HEK293 (cell line): ENCODE measurements at regions not wholly inside any gene's neighbourhood (a gene's known extent, or its start where the extent isn't known, plus 50 kb on each side); places are given as distances from the start of the nearest gene placed in this dataset.

Experiments
- CTCF ChIA-PET: fragments of 350-600 bp; formaldehyde crosslinking; extraction: SDS; loops from one replicate; lab custom pipeline; 2021; ENCODE audit warnings: antibody characterized with exemption; lab: Yijun Ruan, JAX
- POLR2A ChIA-PET: fragments of 300-600 bp; formaldehyde crosslinking; extraction: SDS; loops from one replicate; lab custom pipeline; 2020; ENCODE audit warnings: antibody characterized with exemption, inconsistent platforms; lab: Yijun Ruan, JAX
- H3K27ac ChIP-seq: fragments of 200-500 bp; sonication (Bioruptor generic); 2 replicates; pipeline ENCODE4 v1.5.1; 2014; ENCODE audit warnings: low read depth, low read length, control low read depth, inconsistent platforms; ENCODE audit errors: extremely low read depth
- H3K36me3 ChIP-seq, 2 experiments: fragments of 200-500 bp in 1 of 2; sonication (Bioruptor generic) in 1 of 2; 1 replicate in 1 of 2; 2 replicates in 1 of 2; pipeline ENCODE4 v1.5.1; 2014 to 2017; ENCODE audit warnings: inconsistent platforms in 2 of 2, low read length in 2 of 2; ENCODE audit not compliant: control insufficient read depth in 2 of 2, insufficient read depth in 1 of 2
- H3K4me1 ChIP-seq: fragments of 200-500 bp; sonication (Bioruptor generic); 2 replicates; pipeline ENCODE4 v1.5.1; 2014; ENCODE audit warnings: mild to moderate bottlenecking, low read length, inconsistent platforms; ENCODE audit not compliant: control insufficient read depth, insufficient read depth
- H3K4me3 ChIP-seq: 2 replicates; pipeline ENCODE4 v1.5.1; 2011; ENCODE audit warnings: low read depth, mild to moderate bottlenecking, control low read depth, low read length, moderate library complexity
- H3K9me3 ChIP-seq: fragments of 200-500 bp; sonication (Bioruptor generic); 2 replicates; pipeline ENCODE4 v1.5.1; 2014; ENCODE audit warnings: low read depth, low read length, inconsistent platforms; ENCODE audit not compliant: control insufficient read depth, insufficient read depth
- SETDB1 ChIP-seq: IDR thresholded peaks from one replicate; pipeline ENCODE4 v1.6.1; 2017; ENCODE audit warnings: mild to moderate bottlenecking, low read length, moderate library complexity, mixed read lengths; ENCODE audit not compliant: insufficient read length
- SP7 ChIP-seq: fragments of 450-650 bp; formaldehyde crosslinking; IDR thresholded peaks from 2 replicates; pipeline ENCODE4 v1.5.1; 2016; ENCODE audit warnings: missing biosample characterization, missing genetic modification characterization
- ZBTB20 ChIP-seq: fragments of 450-650 bp; formaldehyde crosslinking; IDR thresholded peaks from 2 replicates; pipeline ENCODE4 v1.5.1; 2016; ENCODE audit warnings: missing biosample characterization, missing genetic modification characterization
- ZBTB44 ChIP-seq: fragments of 450-650 bp; IDR thresholded peaks from 2 replicates; pipeline ENCODE4 v1.5.1; 2018; ENCODE audit warnings: missing biosample characterization, mild to moderate bottlenecking, missing genetic modification characterization
- ZFP41 ChIP-seq: fragments of 450-650 bp; formaldehyde crosslinking; IDR thresholded peaks from 2 replicates; pipeline ENCODE4 v1.5.1; 2016; ENCODE audit warnings: missing biosample characterization, missing genetic modification characterization, borderline replicate concordance
- ZNF10 ChIP-seq: fragments of 450-650 bp; formaldehyde crosslinking; IDR thresholded peaks from 2 replicates; pipeline ENCODE4 v1.5.1; 2017; ENCODE audit warnings: missing biosample characterization, missing genetic modification characterization
- ZNF138 ChIP-seq: fragments of 450-650 bp; formaldehyde crosslinking; IDR thresholded peaks from 2 replicates; pipeline ENCODE4 v1.5.1; 2016; ENCODE audit warnings: missing biosample characterization, missing genetic modification characterization, borderline replicate concordance
- ZNF223 ChIP-seq: fragments of 450-650 bp; formaldehyde crosslinking; IDR thresholded peaks from 2 replicates; pipeline ENCODE4 v1.5.1; 2016; ENCODE audit warnings: missing biosample characterization, missing genetic modification characterization
- ZNF24 ChIP-seq: fragments of 450-650 bp; formaldehyde crosslinking; IDR thresholded peaks from 2 replicates; pipeline ENCODE4 v1.5.1; 2016; ENCODE audit warnings: missing biosample characterization, missing genetic modification characterization
- ZNF26 ChIP-seq: fragments of 450-650 bp; formaldehyde crosslinking; IDR thresholded peaks from 2 replicates; pipeline ENCODE4 v1.5.1; 2016; ENCODE audit warnings: missing biosample characterization, missing genetic modification characterization
- ZNF280C ChIP-seq: fragments of 450-650 bp; formaldehyde crosslinking; IDR thresholded peaks from 2 replicates; pipeline ENCODE4 v1.5.1; 2016; ENCODE audit warnings: missing biosample characterization, missing genetic modification characterization
- ZNF354C ChIP-seq: fragments of 450-650 bp; formaldehyde crosslinking; IDR thresholded peaks from 2 replicates; pipeline ENCODE4 v1.5.1; 2016; ENCODE audit warnings: missing biosample characterization, missing genetic modification characterization, low read depth, borderline replicate concordance
- ZNF391 ChIP-seq: fragments of 450-650 bp; formaldehyde crosslinking; IDR thresholded peaks from 2 replicates; pipeline ENCODE4 v1.5.1; 2016; ENCODE audit warnings: low read depth, missing biosample characterization, missing genetic modification characterization, borderline replicate concordance
- ZNF398 ChIP-seq: fragments of 450-650 bp; formaldehyde crosslinking; IDR thresholded peaks from 2 replicates; pipeline ENCODE4 v1.5.1; 2017; ENCODE audit warnings: missing biosample characterization, missing genetic modification characterization
- ZNF544 ChIP-seq: fragments of 450-650 bp; formaldehyde crosslinking; IDR thresholded peaks from 2 replicates; pipeline ENCODE4 v1.5.0; 2017; ENCODE audit warnings: missing biosample characterization, missing genetic modification characterization
- ZNF624 ChIP-seq: fragments of 450-650 bp; formaldehyde crosslinking; IDR thresholded peaks from 2 replicates; pipeline ENCODE4 v1.5.1; 2017; ENCODE audit warnings: missing biosample characterization, missing genetic modification characterization
- ZNF692 ChIP-seq: fragments of 450-650 bp; formaldehyde crosslinking; IDR thresholded peaks from 2 replicates; pipeline ENCODE4 v1.5.1; 2016; ENCODE audit warnings: missing biosample characterization, missing genetic modification characterization
- ZNF768 ChIP-seq: fragments of 450-650 bp; formaldehyde crosslinking; IDR thresholded peaks from 2 replicates; pipeline ENCODE4 v1.5.1; 2018; ENCODE audit warnings: missing biosample characterization, mild to moderate bottlenecking, missing genetic modification characterization
- ZNF776 ChIP-seq: fragments of 450-650 bp; formaldehyde crosslinking; IDR thresholded peaks from 2 replicates; pipeline ENCODE4 v1.5.0; 2017; ENCODE audit warnings: missing biosample characterization, missing genetic modification characterization, borderline replicate concordance

GRCh38 chr4:132565542-132565941 lies 583.6 kb upstream of the PCDH10 start:
- H3K9me3 ChIP-seq: no peaks in the 10 kb centered on the region
- POLR2A ChIA-PET: no interaction called here
- no peak for TF ChIP-seq ZNF768 (tag by site-specific recombination)
- TF ChIP-seq ZBTB20 (tag by site-specific recombination): no peak
- TF ChIP-seq ZNF624 (tag by site-specific recombination): no peak
- no peak for TF ChIP-seq ZFP41 (tag by site-specific recombination)
- TF ChIP-seq ZNF138 (tag by site-specific recombination): no peak
- no peak for TF ChIP-seq SP7 (tag by site-specific recombination)
- no peak for TF ChIP-seq ZBTB44 (tag by site-specific recombination)
- TF ChIP-seq ZNF26: no peak
- no peak for TF ChIP-seq SETDB1
- no peak for TF ChIP-seq ZNF223 (tag by site-specific recombination)
- TF ChIP-seq ZNF10: no peak
- no peak for TF ChIP-seq ZNF391 (tag by site-specific recombination)
- TF ChIP-seq ZNF544 (tag by site-specific recombination): no peak
- TF ChIP-seq ZNF354C (tag by site-specific recombination): no peak
- TF ChIP-seq ZNF692 (tag by site-specific recombination): no peak
- no peak for TF ChIP-seq ZNF280C (tag by site-specific recombination)
- no peak for TF ChIP-seq ZNF776 (tag by site-specific recombination)
- no peak for TF ChIP-seq ZNF24
- TF ChIP-seq ZNF398 (tag by site-specific recombination): no peak
- no peak overlapping the region for H3K27ac ChIP-seq
- H3K4me1 ChIP-seq: no peaks in the 10 kb centered on the region
- no peaks in the 10 kb centered on the region for H3K36me3 ChIP-seq
- CTCF ChIA-PET: interaction anchor here (1.0 kb wide), 1 partner anchor 8 kb away, joined by 3 read pairs; no protein-coding TSS in a partner anchor
- no peak overlapping the region for H3K4me3 ChIP-seq
